ENCODE measurements at regions not wholly inside any gene's neighbourhood (a gene's known extent, or its start where the extent isn't known, plus 50 kb on each side); places are given as distances from the start of the nearest gene placed in this dataset.

DNA sequence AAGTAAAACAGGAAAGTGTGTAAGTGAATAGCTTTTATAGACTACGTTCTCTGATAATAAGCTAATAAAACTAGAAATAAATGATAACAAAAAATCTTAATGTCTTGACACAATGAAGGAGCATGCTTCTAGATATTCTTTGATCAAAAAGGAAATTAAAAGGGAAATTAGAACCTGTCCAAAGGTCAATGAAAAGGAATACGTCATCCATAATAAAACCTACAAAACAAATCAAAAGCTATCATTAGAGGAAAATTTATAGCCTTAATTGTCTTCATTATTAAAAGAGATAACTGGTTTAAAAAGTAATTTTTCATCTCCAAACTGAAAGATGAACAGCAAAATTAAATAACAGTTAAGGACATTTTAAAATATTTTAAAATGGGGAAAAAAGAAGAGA is 196.3 kb upstream of the BTBD3 start:
- TF ChIP-seq CTCF (IDR thresholded peaks at IDR 0.05) (no peak), POLR2A (IDR thresholded peaks at IDR 0.05) (no peak)

All from lower leg skin (tissue), 3 donors.